ENCODE measurements at regions not wholly inside any gene's neighbourhood (a gene's known extent, or its start where the extent isn't known, plus 50 kb on each side); places are given as distances from the start of the nearest gene placed in this dataset.
"Not testable (repeated sequence)": the region's sequence is repeated elsewhere in the genome, so short reads cannot be mapped to it uniquely, and the experiment has no call there.

DNA sequence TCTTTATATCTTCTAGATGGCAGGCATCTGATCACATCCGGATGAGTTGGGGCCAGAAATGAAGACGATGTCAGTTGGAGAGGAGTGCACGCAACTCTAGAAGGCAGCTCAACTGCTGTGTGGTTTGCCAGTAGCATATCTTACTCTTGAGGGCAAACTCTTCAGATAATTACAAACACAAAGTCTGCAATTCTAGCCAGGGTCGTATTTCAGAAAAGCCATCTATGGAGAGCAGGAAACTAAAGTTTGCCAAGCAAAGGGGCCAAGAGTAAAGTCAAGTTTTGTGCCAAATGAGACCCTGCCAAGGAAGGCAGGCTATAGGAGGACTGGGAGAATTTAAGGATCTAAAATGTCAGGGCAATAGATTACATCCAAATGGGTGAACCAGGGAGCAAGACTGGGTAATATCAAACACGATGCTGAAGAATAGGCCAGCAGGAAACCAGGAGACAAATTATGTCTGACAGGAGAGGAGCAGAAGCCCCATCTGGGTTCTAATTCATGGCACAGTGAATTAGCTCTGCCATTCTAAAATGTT lies 312.5 kb upstream of the SEMA3C start:
- TF ChIP-seq EZH2 (IDR thresholded peaks at IDR 0.05; ENCODE audit: borderline replicate concordance, low read length), result no peak
- no peak for TF ChIP-seq CTCF (IDR thresholded peaks at IDR 0.05; ENCODE audit: low read length)
- H3K27me3 ChIP-seq (ENCODE audit: insufficient read depth, low read length), result no peaks in the 10 kb centered on the region
- no peaks in the 10 kb centered on the region for H3K79me2 ChIP-seq (ENCODE audit: insufficient read depth, low read length)
- no peaks in the 10 kb centered on the region for H3K4me1 ChIP-seq (ENCODE audit: insufficient read depth, low read length, severe bottlenecking)
- H3K27ac ChIP-seq (ENCODE audit: low read depth, low read length, poor library complexity, severe bottlenecking), result no peak overlapping the region
- no peaks in the 10 kb centered on the region for H4K20me1 ChIP-seq (ENCODE audit: insufficient read depth, low read length)
- H3K9me3 ChIP-seq (ENCODE audit: low read length), result no peaks in the 10 kb centered on the region
- H3K9me2 ChIP-seq (ENCODE audit: low read depth, low read length), result no peaks in the 10 kb centered on the region
- H3F3A ChIP-seq (ENCODE audit: insufficient read depth, low read length), result no peaks in the 10 kb centered on the region
- no peak overlapping the region for H3K9ac ChIP-seq (ENCODE audit: low read length)
- H3K36me3 ChIP-seq (ENCODE audit: insufficient read depth, low read length), result no peaks in the 10 kb centered on the region
- H2AFZ ChIP-seq (ENCODE audit: low read length), result no peak overlapping the region
- H3K4me2 ChIP-seq (ENCODE audit: low read length), result no peak overlapping the region
- H3K4me3 ChIP-seq (ENCODE audit: low read depth, low read length, poor library complexity, severe bottlenecking), result no peak overlapping the region

- no peak for TF ChIP-seq EZH2 (IDR thresholded peaks at IDR 0.05; ENCODE audit: borderline replicate concordance, low read length)
- TF ChIP-seq CTCF (IDR thresholded peaks at IDR 0.05; ENCODE audit: low read length), result no peak
Observed at GRCh38 chr7:81226234-81226633, 307.4 kb upstream of the SEMA3C start.

DNA sequence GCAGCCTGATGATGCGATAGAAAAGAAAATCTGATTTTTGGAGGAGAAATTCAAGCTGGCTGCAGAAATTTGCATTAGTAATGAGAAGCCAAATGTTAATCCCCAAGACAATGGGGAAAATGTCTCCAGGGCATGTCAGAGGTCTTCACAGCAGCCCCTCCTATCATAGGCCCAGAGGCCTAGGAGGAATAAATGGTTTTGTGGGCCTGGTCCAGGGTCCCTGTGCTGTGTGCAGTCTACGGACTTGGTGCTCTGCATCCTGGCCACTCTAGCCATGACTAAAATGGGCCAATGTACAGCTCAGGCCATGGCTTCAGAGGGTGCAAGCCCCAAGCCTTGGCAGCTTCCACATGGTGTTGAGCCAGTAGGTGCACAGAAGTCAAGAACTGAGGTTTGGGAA lies 303.8 kb upstream of the SEMA3C start:
- not testable (repeated sequence) for H3K9ac ChIP-seq (ENCODE audit: low read length); H3K4me1 ChIP-seq (ENCODE audit: insufficient read depth, low read length, severe bottlenecking); H3K27me3 ChIP-seq (ENCODE audit: insufficient read depth, low read length); H2AFZ ChIP-seq (ENCODE audit: low read length); H3K4me2 ChIP-seq (ENCODE audit: low read length); H3K4me3 ChIP-seq (ENCODE audit: low read depth, low read length, poor library complexity, severe bottlenecking); H3K9me2 ChIP-seq (ENCODE audit: low read depth, low read length); H3K9me3 ChIP-seq (ENCODE audit: low read length); H3K79me2 ChIP-seq (ENCODE audit: insufficient read depth, low read length); H3F3A ChIP-seq (ENCODE audit: insufficient read depth, low read length); H4K20me1 ChIP-seq (ENCODE audit: insufficient read depth, low read length); H3K27ac ChIP-seq (ENCODE audit: low read depth, low read length, poor library complexity, severe bottlenecking); H3K36me3 ChIP-seq (ENCODE audit: insufficient read depth, low read length)

More at GRCh38 chr7:81226234-81226633, 307.4 kb upstream of the SEMA3C start:
- no peaks in the 10 kb centered on the region for H4K20me1 ChIP-seq (ENCODE audit: insufficient read depth, low read length)
- no peak overlapping the region for H2AFZ ChIP-seq (ENCODE audit: low read length)
- H3K27me3 ChIP-seq (ENCODE audit: insufficient read depth, low read length), result no peaks in the 10 kb centered on the region
- H3K9me2 ChIP-seq (ENCODE audit: low read depth, low read length), result no peaks in the 10 kb centered on the region
- H3K9me3 ChIP-seq (ENCODE audit: low read length), result no peaks in the 10 kb centered on the region
- H3K4me3 ChIP-seq (ENCODE audit: low read depth, low read length, poor library complexity, severe bottlenecking), result no peak overlapping the region
- no peaks in the 10 kb centered on the region for H3K36me3 ChIP-seq (ENCODE audit: insufficient read depth, low read length)
- H3K4me1 ChIP-seq (ENCODE audit: insufficient read depth, low read length, severe bottlenecking), result no peaks in the 10 kb centered on the region
- no peak overlapping the region for H3K27ac ChIP-seq (ENCODE audit: low read depth, low read length, poor library complexity, severe bottlenecking)
- no peak overlapping the region for H3K4me2 ChIP-seq (ENCODE audit: low read length)
- H3F3A ChIP-seq (ENCODE audit: insufficient read depth, low read length), result no peaks in the 10 kb centered on the region
- H3K9ac ChIP-seq (ENCODE audit: low read length), result no peak overlapping the region
- no peaks in the 10 kb centered on the region for H3K79me2 ChIP-seq (ENCODE audit: insufficient read depth, low read length)

- no peak overlapping the region for H3K4me2 ChIP-seq (ENCODE audit: low read length)
- no peak overlapping the region for H3K4me3 ChIP-seq (ENCODE audit: low read depth, low read length, poor library complexity, severe bottlenecking)
- no peaks in the 10 kb centered on the region for H3K27me3 ChIP-seq (ENCODE audit: insufficient read depth, low read length)
- H3F3A ChIP-seq (ENCODE audit: insufficient read depth, low read length), result no peaks in the 10 kb centered on the region
- H3K9me2 ChIP-seq (ENCODE audit: low read depth, low read length), result no peaks in the 10 kb centered on the region; the same call in 1 of the 2 replicates
- H3K4me1 ChIP-seq (ENCODE audit: insufficient read depth, low read length, severe bottlenecking), result no peaks in the 10 kb centered on the region
- no peaks in the 10 kb centered on the region for H3K79me2 ChIP-seq (ENCODE audit: insufficient read depth, low read length)
- no peak overlapping the region for H3K9ac ChIP-seq (ENCODE audit: low read length)
- no peaks in the 10 kb centered on the region for H3K9me3 ChIP-seq (ENCODE audit: low read length)
- no peak overlapping the region for H3K27ac ChIP-seq (ENCODE audit: low read depth, low read length, poor library complexity, severe bottlenecking)
- no peaks in the 10 kb centered on the region for H4K20me1 ChIP-seq (ENCODE audit: insufficient read depth, low read length)
- TF ChIP-seq CTCF (IDR thresholded peaks at IDR 0.05; ENCODE audit: low read length) (no peak), EZH2 (IDR thresholded peaks at IDR 0.05; ENCODE audit: borderline replicate concordance, low read length) (no peak)
- H3K36me3 ChIP-seq (ENCODE audit: insufficient read depth, low read length), result no peaks in the 10 kb centered on the region
- H2AFZ ChIP-seq (ENCODE audit: low read length), result no peak overlapping the region
Observed at GRCh38 chr7:81221527-81222217, 302.8 kb upstream of the SEMA3C start.

Measured in OCI-LY1 (cell line).